H9 (cell line): ENCODE measurements at regions not wholly inside any gene's neighbourhood (a gene's known extent, or its start where the extent isn't known, plus 50 kb on each side); places are given as distances from the start of the nearest gene placed in this dataset.

Experiments
- DNase-seq: peaks from one replicate; pipeline ENCODE4 v3.0.0-alpha.2; 2017
- H2AFZ ChIP-seq: one replicate; pipeline ENCODE4 v1.6.1; 2013; ENCODE audit warnings: mild to moderate bottlenecking, low read length, control low read depth, moderate library complexity
- H2AK5ac ChIP-seq: 2 replicates; pipeline ENCODE4 v1.6.1; 2013; ENCODE audit warnings: low read length, control low read depth, mixed read lengths; ENCODE audit not compliant: insufficient read length
- H2BK120ac ChIP-seq: one replicate; pipeline ENCODE4 v1.6.1; 2013; ENCODE audit warnings: low read depth, mild to moderate bottlenecking, low read length, control low read depth, inconsistent platforms; ENCODE audit not compliant: poor library complexity, severe bottlenecking
- H2BK12ac ChIP-seq: 2 replicates; pipeline ENCODE4 v1.6.1; 2013; ENCODE audit warnings: low read length, control low read depth, mixed read lengths, low read depth; ENCODE audit not compliant: insufficient read length
- H2BK15ac ChIP-seq: 2 replicates; pipeline ENCODE4 v1.6.1; 2013; ENCODE audit warnings: low read depth, low read length, control low read depth
- H2BK20ac ChIP-seq: one replicate; pipeline ENCODE4 v1.6.1; 2013; ENCODE audit warnings: low read depth, mild to moderate bottlenecking, low read length, control low read depth, inconsistent platforms; ENCODE audit not compliant: poor library complexity, severe bottlenecking
- H2BK5ac ChIP-seq: 2 replicates; pipeline ENCODE4 v1.6.1; 2013; ENCODE audit warnings: low read length, control low read depth, mixed read lengths; ENCODE audit not compliant: insufficient read length
- H3K14ac ChIP-seq: 2 replicates; pipeline ENCODE4 v1.6.1; 2013; ENCODE audit warnings: low read length, control low read depth; ENCODE audit not compliant: insufficient read depth
- H3K18ac ChIP-seq: 2 replicates; pipeline ENCODE4 v1.6.1; 2013; ENCODE audit warnings: low read depth, mild to moderate bottlenecking, mixed read lengths, low read length, control low read depth; ENCODE audit not compliant: insufficient read length
- H3K23ac ChIP-seq: 2 replicates; pipeline ENCODE4 v1.6.1; 2013; ENCODE audit warnings: low read length, control low read depth, mixed read lengths, low read depth; ENCODE audit not compliant: insufficient read length
- H3K23me2 ChIP-seq: 2 replicates; pipeline ENCODE4 v1.6.1; 2013; ENCODE audit warnings: low read depth, mild to moderate bottlenecking, mixed read lengths, low read length, control low read depth; ENCODE audit not compliant: insufficient read length, poor library complexity, severe bottlenecking
- H3K27ac ChIP-seq: 2 replicates; pipeline ENCODE4 v1.5.1; 2013; ENCODE audit warnings: low read length, control low read depth, mixed read lengths, low read depth; ENCODE audit not compliant: insufficient read length
- H3K27me3 ChIP-seq: 2 replicates; pipeline ENCODE4 v1.6.1; 2013; ENCODE audit warnings: low read length, control low read depth, inconsistent platforms; ENCODE audit not compliant: insufficient read depth
- H3K4ac ChIP-seq: 2 replicates; pipeline ENCODE4 v1.6.1; 2013; ENCODE audit warnings: low read depth, mild to moderate bottlenecking, control low read depth, inconsistent platforms, low read length, moderate library complexity
- H3K4me1 ChIP-seq: 2 replicates; pipeline ENCODE4 v1.6.1; 2013; ENCODE audit warnings: low read length, control low read depth, inconsistent platforms; ENCODE audit not compliant: insufficient read depth
- H3K4me2 ChIP-seq: 2 replicates; pipeline ENCODE4 v1.6.1; 2013; ENCODE audit warnings: low read length, control low read depth, mixed read lengths; ENCODE audit not compliant: insufficient read length, insufficient read depth
- H3K56ac ChIP-seq: 2 replicates; pipeline ENCODE4 v1.6.1; 2013; ENCODE audit warnings: low read depth, mild to moderate bottlenecking, mixed read lengths, low read length, control low read depth; ENCODE audit not compliant: insufficient read length
- H3K79me1 ChIP-seq: 2 replicates; pipeline ENCODE4 v1.6.1; 2013; ENCODE audit warnings: low read depth, mild to moderate bottlenecking, moderate library complexity, low read length, control low read depth, inconsistent platforms; ENCODE audit not compliant: insufficient read depth, poor library complexity, severe bottlenecking
- H3K79me2 ChIP-seq: 2 replicates; pipeline ENCODE4 v1.6.1; 2013; ENCODE audit warnings: low read length, control low read depth, inconsistent platforms; ENCODE audit not compliant: insufficient read depth
- H3K9ac ChIP-seq: 2 replicates; pipeline ENCODE4 v1.6.1; 2013; ENCODE audit warnings: low read length, control low read depth, mixed read lengths; ENCODE audit not compliant: insufficient read length; ENCODE audit errors: extremely low read depth
- H3K9me3 ChIP-seq: one replicate; pipeline ENCODE4 v1.6.1; 2013; ENCODE audit warnings: low read depth, low read length, inconsistent platforms; ENCODE audit not compliant: control insufficient read depth
- H3T11ph ChIP-seq: one replicate; pipeline ENCODE4 v1.6.1; 2013; ENCODE audit warnings: mild to moderate bottlenecking, low read length, control low read depth, inconsistent platforms
- H4K20me1 ChIP-seq: one replicate; pipeline ENCODE4 v1.6.1; 2013; ENCODE audit not compliant: control insufficient read depth, insufficient read length, insufficient read depth
- H4K5ac ChIP-seq: 2 replicates; pipeline ENCODE4 v1.6.1; 2013; ENCODE audit warnings: low read depth, mild to moderate bottlenecking, mixed read lengths, low read length, control low read depth; ENCODE audit not compliant: insufficient read length
- H4K8ac ChIP-seq: replicated peaks from 2 replicates; pipeline ENCODE4 v1.6.1; 2013; ENCODE audit warnings: low read length, control low read depth, mixed read lengths, low read depth; ENCODE audit not compliant: insufficient read length
- H4K91ac ChIP-seq: 2 replicates; pipeline ENCODE4 v1.6.1; 2013; ENCODE audit warnings: low read depth, mild to moderate bottlenecking, moderate library complexity, mixed read lengths, low read length, control low read depth; ENCODE audit not compliant: insufficient read length
- H3K27ac Mint-ChIP-seq, 3 experiments: 2 replicates in 2 of 3; 3 replicates in 1 of 3; pipeline ENCODE4 v1.8.0; 2020 to 2021; ENCODE audit warnings: mixed read lengths in 3 of 3, mild to moderate bottlenecking in 1 of 3, moderate library complexity in 1 of 3
- H3K27me3 Mint-ChIP-seq: 2 replicates; pipeline ENCODE4 v1.8.0; 2021; ENCODE audit warnings: low read depth, mild to moderate bottlenecking, moderate library complexity, mixed read lengths
- H3K36me3 Mint-ChIP-seq, 3 experiments: 2 replicates in 2 of 3; 3 replicates in 1 of 3; pipeline ENCODE4 v1.8.0; 2020 to 2021; ENCODE audit warnings: low read depth in 3 of 3, mixed read lengths in 3 of 3; ENCODE audit not compliant: insufficient read depth in 1 of 3
- H3K4me1 Mint-ChIP-seq, 2 experiments: 2 replicates each; pipeline ENCODE4 v1.8.0; 2020; ENCODE audit warnings: mixed read lengths in 2 of 2
- H3K4me3 Mint-ChIP-seq, 2 experiments: 2 replicates in 1 of 2; 3 replicates in 1 of 2; pipeline ENCODE4 v1.8.0; 2020 to 2021; ENCODE audit warnings: mild to moderate bottlenecking in 2 of 2, mixed read lengths in 2 of 2, moderate library complexity in 1 of 2
- H3K9me3 Mint-ChIP-seq, 2 experiments: 2 replicates in 1 of 2; 3 replicates in 1 of 2; pipeline ENCODE4 v1.8.0; 2020; ENCODE audit warnings: mild to moderate bottlenecking in 2 of 2, mixed read lengths in 2 of 2, moderate library complexity in 1 of 2
- CTCF ChIP-seq: fragments of 200-600 bp; sonication (generic); conservative IDR thresholded peaks from 3 replicates; pipeline ENCODE4 v1.8.0; 2021; ENCODE audit warnings: antibody characterized with exemption, mild to moderate bottlenecking
- WGBS: extraction: QIAGEN DNeasy Blood & Tissue Kit; methylation state at CpG from one replicate; pipeline ENCODE4 v1.1.7; 2013; ENCODE audit warnings: missing lambda C conversion rate, low lambda C conversion rate, mixed read lengths; ENCODE audit not compliant: insufficient read length; ENCODE audit errors: extremely low coverage; 5-methylcytosine and 5-hydroxymethylcytosine counted together

DNA sequence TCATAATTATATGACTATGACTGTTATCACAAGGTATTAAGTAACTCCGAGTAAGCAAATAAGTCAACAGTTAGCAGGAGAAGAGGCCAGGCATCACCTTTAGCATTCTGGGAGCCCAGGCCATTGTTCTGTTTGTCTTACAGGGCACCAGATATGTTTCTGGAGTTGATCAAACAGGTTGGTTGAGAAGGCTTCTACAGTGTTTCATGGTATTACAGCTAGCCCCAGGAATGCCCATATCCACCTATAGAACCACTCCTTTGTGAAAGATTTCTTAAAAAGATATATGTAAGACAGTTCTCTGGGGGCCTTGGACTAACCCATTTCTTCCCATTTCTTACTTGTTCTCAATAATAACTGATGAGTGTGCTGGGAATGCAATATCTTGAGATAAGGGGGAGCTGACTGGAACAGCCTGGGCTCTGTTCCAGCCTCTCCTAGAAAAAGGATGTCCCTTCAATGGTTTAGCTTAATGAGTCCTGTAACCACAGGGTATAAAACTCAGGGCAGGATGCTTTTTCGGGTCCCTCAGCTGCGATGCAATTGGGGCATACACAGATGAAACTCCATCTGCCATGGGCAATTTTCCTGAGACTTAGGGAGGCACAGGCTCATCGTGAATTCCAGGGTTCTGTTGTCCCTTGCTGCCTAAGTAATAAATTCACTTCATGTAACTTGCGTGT lies 286.4 kb downstream of the BAMBI start:
- Histone ChIP-seq H3T11ph (no peak overlapping the region), H2BK120ac (no peak overlapping the region), H3K4me2 (no peak overlapping the region), H3K56ac (no peak overlapping the region), H3K4me1 (no peaks in the 10 kb centered on the region), H2BK20ac (no peak overlapping the region), H3K79me1 (no peaks in the 10 kb centered on the region), H3K27me3 (no peaks in the 10 kb centered on the region), H3K14ac (no peak overlapping the region), H3K79me2 (no peaks in the 10 kb centered on the region), H4K91ac (no peak overlapping the region), H2AFZ (no peak overlapping the region), H3K9me3 (no peaks in the 10 kb centered on the region), H4K5ac (no peak overlapping the region), H3K27ac (no peak overlapping the region), H3K4ac (no peak overlapping the region), H4K20me1 (no peaks in the 10 kb centered on the region), H2BK12ac (no peak overlapping the region), H2BK15ac (no peak overlapping the region), H3K23me2 (no peaks in the 10 kb centered on the region), H3K23ac (no peak overlapping the region), H3K9ac (no peak overlapping the region), H2AK5ac (no peak overlapping the region), H4K8ac (no peak overlapping the region), H3K18ac (no peak overlapping the region), H2BK5ac (no peak overlapping the region)
- Mint-ChIP-seq H3K27me3 (no peaks in the 10 kb centered on the region), H3K4me1 (peaks cover 5 to 9% of the 10 kb centered on the region in 2 experiments), H3K4me3 (no peak overlapping the region), H3K9me3 (peaks cover 2 to 4% of the 10 kb centered on the region in 2 experiments; a peak in 2 of 5 replicates), H3K27ac (no peak overlapping the region), H3K36me3 (peaks cover 0 to 8% (median 0%) of the 10 kb centered on the region in 3 experiments; a peak in 1 of 7 replicates)
- DNase-seq: no peak
- TF ChIP-seq CTCF: no peak
- WGBS: no CpG with 5 or more reads among the region's 5 CpGs
